PC-3 (cell line): ENCODE measurements at regions not wholly inside any gene's neighbourhood (a gene's known extent, or its start where the extent isn't known, plus 50 kb on each side); places are given as distances from the start of the nearest gene placed in this dataset.

Source experiments
- ATAC-seq: fragments of 200-7000 bp; cut with Tn5 transposase; 2 replicates; pipeline ENCODE4 v1.9.1; 2020; ENCODE audit warnings: mild to moderate bottlenecking, moderate library complexity
- BruUV-seq: library from RNA; stranded (reverse); fragments of 400-500 nt; replicated peaks from 2 replicates; lab custom pipeline; 2021; lab: Mats Ljungman, UMichigan
- CTCF ChIA-PET: fragments of 300-600 bp; sonication (Branson Sonifier 250); formaldehyde crosslinking; loops from one replicate; lab custom pipeline; 2022; ENCODE audit warnings: antibody characterized with exemption; lab: Charles Lee
- POLR2A ChIA-PET: fragments of 300-600 bp; sonication (Branson Sonifier 250); formaldehyde crosslinking; loops from one replicate; lab custom pipeline; 2022; ENCODE audit warnings: antibody characterized with exemption; ENCODE audit not compliant: unreplicated experiment; lab: Charles Lee
- DNase-seq: peaks from one replicate; pipeline ENCODE4 v3.0.0-alpha.2; 2015
- H2AFZ ChIP-seq: fragments of 300-600 bp; sonication (generic); 2 replicates; pipeline ENCODE4 v1.6.0; 2016; ENCODE audit warnings: antibody characterized with exemption, low read length
- H3F3A ChIP-seq: fragments of 300-600 bp; sonication (generic); one replicate; pipeline ENCODE4 v1.6.0; 2017; ENCODE audit warnings: antibody characterized with exemption, low read length, control low read depth, mild to moderate bottlenecking; ENCODE audit not compliant: unreplicated experiment
- H3K27ac ChIP-seq: fragments of 300-600 bp; sonication (generic); 2 replicates; pipeline ENCODE4 v1.5.1; 2016; ENCODE audit warnings: mild to moderate bottlenecking, low read length
- H3K27me3 ChIP-seq: fragments of 300-600 bp; sonication (generic); 2 replicates; pipeline ENCODE4 v1.6.1; 2016; ENCODE audit warnings: low read length, mixed read lengths
- H3K36me3 ChIP-seq: fragments of 300-600 bp; sonication (generic); 2 replicates; pipeline ENCODE4 v1.6.1; 2016; ENCODE audit warnings: low read depth, mixed run types, low read length, mixed read lengths
- H3K4me1 ChIP-seq: fragments of 300-600 bp; sonication (generic); 2 replicates; pipeline ENCODE4 v1.5.1; 2016; ENCODE audit warnings: low read length; ENCODE audit not compliant: insufficient read depth
- H3K4me2 ChIP-seq: fragments of 300-600 bp; sonication (generic); 2 replicates; pipeline ENCODE4 v1.6.0; 2016; ENCODE audit warnings: low read length
- H3K4me3 ChIP-seq: fragments of 300-600 bp; sonication (generic); 2 replicates; pipeline ENCODE4 v1.5.1; 2016; ENCODE audit warnings: mild to moderate bottlenecking, low read length, mixed read lengths
- H3K79me2 ChIP-seq: fragments of 300-600 bp; sonication (generic); 2 replicates; pipeline ENCODE4 v1.6.1; 2017; ENCODE audit warnings: low read length, mixed read lengths
- H3K9ac ChIP-seq: fragments of 300-600 bp; sonication (generic); 2 replicates; pipeline ENCODE4 v1.6.0; 2016; ENCODE audit warnings: mild to moderate bottlenecking, low read length
- H3K9me2 ChIP-seq: fragments of 300-600 bp; sonication (generic); replicated peaks from 2 replicates; pipeline ENCODE4 v1.6.1; 2016; ENCODE audit warnings: mixed run types, low read length, mixed read lengths
- H3K9me3 ChIP-seq: fragments of 300-600 bp; sonication (generic); 2 replicates; pipeline ENCODE4 v1.6.1; 2016; ENCODE audit warnings: low read length, mixed read lengths
- H4K20me1 ChIP-seq: fragments of 300-600 bp; sonication (generic); 2 replicates; pipeline ENCODE4 v1.6.1; 2016; ENCODE audit warnings: low read length, mixed read lengths
- EZH2 ChIP-seq: fragments of 300-600 bp; sonication (generic); IDR thresholded peaks from one replicate; pipeline ENCODE4 v1.6.1; 2017; ENCODE audit warnings: antibody characterized with exemption, mild to moderate bottlenecking, low read length; ENCODE audit not compliant: unreplicated experiment
- EZH2phosphoT487 ChIP-seq: fragments of 300-600 bp; sonication (generic); IDR thresholded peaks from 2 replicates; pipeline ENCODE4 v1.6.1; 2018; ENCODE audit warnings: mild to moderate bottlenecking, antibody characterized with exemption, low read length, borderline replicate concordance
- intact Hi-C: fragments of 100-400 bp; cut with micrococcal nuclease; formaldehyde crosslinking; loops from 2 replicates; pipeline ENCODE4 v1.9.0; 2023
- TF ChIP-seq, protein P1 (sequence below): fragments of 300-600 bp; sonication (generic); conservative IDR thresholded peaks from 2 replicates; pipeline ENCODE4 v1.5.1; 2017; ENCODE audit warnings: antibody characterized with exemption, low read depth, mild to moderate bottlenecking, low read length

DNA sequence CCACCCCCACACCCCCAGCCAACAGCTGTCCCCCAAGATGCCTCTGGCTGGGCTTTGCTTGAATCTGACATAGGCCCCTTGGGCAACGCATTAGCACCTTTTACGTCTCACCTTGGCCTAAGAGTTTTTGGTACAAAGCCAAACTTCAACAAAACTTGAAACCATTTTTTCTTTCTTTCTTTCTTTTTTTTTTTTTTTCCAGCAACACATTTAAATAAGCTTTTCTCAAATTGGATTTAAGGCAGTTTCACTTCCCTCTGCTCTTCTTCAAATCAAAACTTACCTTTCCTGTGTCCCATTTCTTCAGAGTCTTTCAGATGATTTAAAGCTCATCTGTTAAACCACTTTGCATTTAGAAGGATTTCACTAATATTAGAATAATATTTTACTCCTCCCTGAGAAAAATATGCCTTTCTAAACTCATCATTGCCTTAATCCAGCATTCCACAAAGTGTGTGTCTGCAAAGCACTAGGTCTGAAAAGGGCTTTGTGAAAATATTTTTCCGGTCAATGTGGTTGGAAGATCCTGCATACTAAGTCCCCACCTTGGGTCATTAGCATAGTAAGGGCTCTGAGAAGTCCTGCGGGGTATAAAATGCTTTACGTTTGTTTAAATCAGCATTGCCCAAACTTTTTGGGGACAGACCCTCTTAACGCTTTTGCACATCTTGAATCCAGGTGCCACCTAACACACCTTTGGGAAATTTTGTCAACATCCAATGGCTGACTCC lies 217.0 kb downstream of the TLE3 start:
- no peaks in the 10 kb centered on the region for H3K9me3 ChIP-seq
- H3K36me3 ChIP-seq: no peaks in the 10 kb centered on the region
- DNase-seq (no peak), ATAC-seq (no peak)
- no peaks in the 10 kb centered on the region for H4K20me1 ChIP-seq
- POLR2A ChIA-PET: no interaction called here
- H3F3A ChIP-seq: no peaks in the 10 kb centered on the region
- no peaks in the 10 kb centered on the region for H3K79me2 ChIP-seq
- intact Hi-C loops: no loop called here
- H3K4me2 ChIP-seq: no peak overlapping the region
- no peaks in the 10 kb centered on the region; the same call in 1 of the 2 replicates for H3K4me1 ChIP-seq
- no peak overlapping the region for H3K27ac ChIP-seq
- no peak overlapping the region for H3K9ac ChIP-seq
- TF ChIP-seq, protein P1, sequence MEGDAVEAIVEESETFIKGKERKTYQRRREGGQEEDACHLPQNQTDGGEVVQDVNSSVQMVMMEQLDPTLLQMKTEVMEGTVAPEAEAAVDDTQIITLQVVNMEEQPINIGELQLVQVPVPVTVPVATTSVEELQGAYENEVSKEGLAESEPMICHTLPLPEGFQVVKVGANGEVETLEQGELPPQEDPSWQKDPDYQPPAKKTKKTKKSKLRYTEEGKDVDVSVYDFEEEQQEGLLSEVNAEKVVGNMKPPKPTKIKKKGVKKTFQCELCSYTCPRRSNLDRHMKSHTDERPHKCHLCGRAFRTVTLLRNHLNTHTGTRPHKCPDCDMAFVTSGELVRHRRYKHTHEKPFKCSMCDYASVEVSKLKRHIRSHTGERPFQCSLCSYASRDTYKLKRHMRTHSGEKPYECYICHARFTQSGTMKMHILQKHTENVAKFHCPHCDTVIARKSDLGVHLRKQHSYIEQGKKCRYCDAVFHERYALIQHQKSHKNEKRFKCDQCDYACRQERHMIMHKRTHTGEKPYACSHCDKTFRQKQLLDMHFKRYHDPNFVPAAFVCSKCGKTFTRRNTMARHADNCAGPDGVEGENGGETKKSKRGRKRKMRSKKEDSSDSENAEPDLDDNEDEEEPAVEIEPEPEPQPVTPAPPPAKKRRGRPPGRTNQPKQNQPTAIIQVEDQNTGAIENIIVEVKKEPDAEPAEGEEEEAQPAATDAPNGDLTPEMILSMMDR: no peak
- TF ChIP-seq EZH2phosphoT487 (no peak), EZH2 (no peak)
- no peaks in the 10 kb centered on the region for H3K9me2 ChIP-seq
- no peak overlapping the region for H2AFZ ChIP-seq
- H3K4me3 ChIP-seq: no peak overlapping the region
- CTCF ChIA-PET: no interaction called here
- BruUV-seq: no TSS peak
- no peaks in the 10 kb centered on the region for H3K27me3 ChIP-seq

DNA sequence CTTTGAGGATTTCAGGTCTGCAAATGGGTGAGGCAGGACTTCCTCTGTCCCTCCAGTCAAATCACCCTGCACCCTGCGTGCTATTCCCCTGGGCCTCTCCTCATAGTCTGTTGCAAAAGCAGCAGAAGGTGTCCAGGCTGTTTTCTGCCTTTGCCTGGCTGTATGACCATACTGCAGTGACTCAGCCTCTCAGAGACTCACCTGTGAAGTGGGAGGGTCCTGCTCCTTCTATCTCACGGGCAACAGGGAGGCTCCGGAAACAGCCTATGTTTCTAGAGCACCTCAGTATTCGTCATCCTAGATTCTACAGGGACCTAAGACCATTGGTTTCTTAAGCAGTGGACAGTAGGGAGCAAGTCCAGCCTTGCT lies 216.4 kb downstream of the TLE3 start:
- peak; percentile 67 for DNase-seq
- no peaks in the 10 kb centered on the region for H4K20me1 ChIP-seq
- no TSS peak for BruUV-seq
- H3K36me3 ChIP-seq: no peaks in the 10 kb centered on the region
- H2AFZ ChIP-seq: no peak overlapping the region
- ChIA-PET CTCF (no interaction called here), POLR2A (no interaction called here)
- ATAC-seq: no peak
- H3K9ac ChIP-seq: no peak overlapping the region
- H3K27ac ChIP-seq: no peak overlapping the region
- H3F3A ChIP-seq: no peaks in the 10 kb centered on the region
- no peak overlapping the region for H3K4me2 ChIP-seq
- H3K79me2 ChIP-seq: no peaks in the 10 kb centered on the region
- H3K4me3 ChIP-seq: no peak overlapping the region
- intact Hi-C loops: no loop called here
- no peaks in the 10 kb centered on the region for H3K9me2 ChIP-seq
- no peaks in the 10 kb centered on the region; the same call in 1 of the 2 replicates for H3K4me1 ChIP-seq
- no peak for TF ChIP-seq EZH2
- no peak for TF ChIP-seq EZH2phosphoT487
- TF ChIP-seq, protein P1: no peak
- no peaks in the 10 kb centered on the region for H3K27me3 ChIP-seq
- H3K9me3 ChIP-seq: no peaks in the 10 kb centered on the region

DNA sequence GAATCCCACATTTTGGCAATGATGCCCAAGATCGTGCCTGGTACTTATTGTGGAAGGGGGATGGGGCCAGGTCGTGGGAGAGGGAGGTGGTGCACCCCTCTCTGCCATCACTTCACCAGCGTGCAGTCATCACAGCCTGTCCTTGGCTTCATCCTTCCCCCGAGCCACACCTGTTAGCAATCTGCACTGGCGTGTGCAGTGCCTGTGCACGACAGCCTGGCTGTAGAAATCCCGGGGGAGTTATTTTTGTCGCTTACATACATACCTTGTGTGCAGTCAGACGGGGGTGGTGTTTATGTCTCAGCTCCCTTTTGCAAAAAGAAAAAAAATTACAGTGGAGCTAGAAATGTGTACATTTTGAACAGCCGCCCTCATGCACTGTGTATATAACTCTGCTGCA lies 216.0 kb downstream of the TLE3 start:
- H3K27ac ChIP-seq: no peak overlapping the region
- no TSS peak for BruUV-seq
- no peak for ATAC-seq
- H3K9me3 ChIP-seq: no peaks in the 10 kb centered on the region
- intact Hi-C loops: no loop called here
- no peak overlapping the region for H2AFZ ChIP-seq
- H3F3A ChIP-seq: no peaks in the 10 kb centered on the region
- TF ChIP-seq EZH2 (no peak), EZH2phosphoT487 (no peak)
- TF ChIP-seq, protein P1: no peak
- ChIA-PET POLR2A (no interaction called here), CTCF (no interaction called here)
- no peak for DNase-seq
- no peak overlapping the region for H3K4me3 ChIP-seq
- H3K36me3 ChIP-seq: no peaks in the 10 kb centered on the region
- H3K27me3 ChIP-seq: 0 out of 2 replicates have a peak, but pooled peaks cover under 1% of the 10 kb centered on the region
- no peak overlapping the region for H3K4me2 ChIP-seq
- H3K79me2 ChIP-seq: no peaks in the 10 kb centered on the region
- H3K4me1 ChIP-seq: no peaks in the 10 kb centered on the region; the same call in 1 of the 2 replicates
- no peaks in the 10 kb centered on the region for H4K20me1 ChIP-seq
- H3K9me2 ChIP-seq: no peaks in the 10 kb centered on the region
- no peak overlapping the region for H3K9ac ChIP-seq
